GM12865 (cell line): ENCODE measurements at regions not wholly inside any gene's neighbourhood (a gene's known extent, or its start where the extent isn't known, plus 50 kb on each side); places are given as distances from the start of the nearest gene placed in this dataset.

ENCODE experiments used
- DNase-seq: peaks from one replicate; pipeline ENCODE4 v3.0.0; 2010; ENCODE audit warnings: low read depth
- H3K4me3 ChIP-seq: 2 replicates; pipeline ENCODE4 v1.5.1; 2011; ENCODE audit warnings: mild to moderate bottlenecking, low read depth, low read length, control low read depth
- CTCF ChIP-seq: IDR thresholded peaks from 2 replicates; pipeline ENCODE4 v1.5.1; 2011; ENCODE audit warnings: low read length, control low read depth, low read depth, inconsistent platforms; ENCODE audit not compliant: insufficient read depth; ENCODE audit errors: missing control alignments

- no peak for DNase-seq
- TF ChIP-seq CTCF: no peak
- H3K4me3 ChIP-seq: no peak overlapping the region
Observed at GRCh38 chr3:77943598-77943997, 903.7 kb downstream of the ROBO2 start.

- H3K4me3 ChIP-seq: no peak overlapping the region
- DNase-seq: no peak
Observed at GRCh38 chr3:77945320-77945719, 905.4 kb downstream of the ROBO2 start.

GRCh38 chr3:77947671-77948070 is 907.8 kb downstream of the ROBO2 start:
- DNase-seq: no peak
- no peak for TF ChIP-seq CTCF
- H3K4me3 ChIP-seq: no peak overlapping the region

More at GRCh38 chr3:77945320-77945719, 905.4 kb downstream of the ROBO2 start:
- TF ChIP-seq CTCF: no peak

GRCh38 chr3:77967621-77968020 is 927.7 kb downstream of the ROBO2 start:
- H3K4me3 ChIP-seq: no peak overlapping the region
- DNase-seq: no peak
- no peak for TF ChIP-seq CTCF

- no peak for TF ChIP-seq CTCF
- no peak overlapping the region for H3K4me3 ChIP-seq
- no peak for DNase-seq
Observed at GRCh38 chr3:77976079-77976478, 936.2 kb downstream of the ROBO2 start.

- no peak for TF ChIP-seq CTCF
- no peak for DNase-seq
- no peak overlapping the region for H3K4me3 ChIP-seq
Observed at GRCh38 chr3:78003090-78003489, 963.2 kb downstream of the ROBO2 start.

GRCh38 chr3:78004571-78004970 is 964.7 kb downstream of the ROBO2 start:
- TF ChIP-seq CTCF: no peak
- no peak overlapping the region for H3K4me3 ChIP-seq
- DNase-seq: no peak
